Hypothalamus (tissue), 51 donors: ENCODE measurements at regions not wholly inside any gene's neighbourhood (a gene's known extent, or its start where the extent isn't known, plus 50 kb on each side); places are given as distances from the start of the nearest gene placed in this dataset.

Experiments used
- DNase-seq, 51 donors: peaks; one replicate each; lab custom pipeline; 2025; lab: John Stamatoyannopoulos, UW

GRCh38 chr11:15615398-15616096 lies 500.8 kb downstream of the INSC start:
- DNase-seq = peak in 7 of 51 donors; percentile 4 to 13 (median 9)

GRCh38 chr11:15616130-15617105 lies 501.7 kb downstream of the INSC start:
- DNase-seq = no peak

DNA sequence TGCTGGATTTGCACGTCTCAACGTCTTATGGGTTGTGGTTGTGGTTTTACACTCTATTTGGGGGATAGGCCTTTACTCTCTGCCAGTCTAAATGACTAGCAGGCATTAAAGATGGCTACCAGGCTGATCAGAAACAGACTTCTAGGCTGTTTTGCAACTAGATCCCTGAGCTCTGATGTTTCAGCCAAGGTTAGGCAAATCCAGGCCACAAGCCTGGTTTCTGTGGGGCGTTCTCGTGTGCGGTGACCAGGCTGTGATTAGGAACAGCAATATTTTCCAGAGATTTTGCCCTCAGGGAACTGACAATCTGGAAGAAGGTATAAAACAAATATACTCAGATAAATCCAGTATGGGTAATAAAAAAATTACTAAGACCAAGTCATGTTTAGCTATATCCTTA lies 502.4 kb downstream of the INSC start:
- no peak for DNase-seq

DNA sequence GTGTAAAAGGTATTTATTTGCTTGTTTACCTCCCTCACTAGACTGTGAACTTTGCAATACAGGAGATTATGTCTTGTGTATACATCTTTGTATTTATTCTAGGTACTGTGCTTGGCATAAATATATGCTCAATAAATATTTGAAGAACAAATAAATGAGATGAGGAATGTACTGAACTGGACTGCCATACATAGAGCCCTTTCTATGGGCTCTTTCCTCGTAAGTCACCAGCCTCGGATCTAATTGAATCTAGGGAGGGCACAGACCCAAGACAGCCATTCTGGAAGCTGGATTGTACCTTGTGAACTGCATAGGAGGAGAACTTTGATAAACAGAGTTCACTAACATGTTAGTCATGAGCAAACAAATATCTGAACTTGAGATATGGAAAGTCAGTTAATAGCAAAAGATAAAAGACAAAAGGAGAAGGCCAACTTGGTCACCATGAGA lies 503.9 kb downstream of the INSC start:
- DNase-seq = no peak

GRCh38 chr11:15621565-15621964 lies 506.8 kb downstream of the INSC start:
- no peak for DNase-seq

DNA sequence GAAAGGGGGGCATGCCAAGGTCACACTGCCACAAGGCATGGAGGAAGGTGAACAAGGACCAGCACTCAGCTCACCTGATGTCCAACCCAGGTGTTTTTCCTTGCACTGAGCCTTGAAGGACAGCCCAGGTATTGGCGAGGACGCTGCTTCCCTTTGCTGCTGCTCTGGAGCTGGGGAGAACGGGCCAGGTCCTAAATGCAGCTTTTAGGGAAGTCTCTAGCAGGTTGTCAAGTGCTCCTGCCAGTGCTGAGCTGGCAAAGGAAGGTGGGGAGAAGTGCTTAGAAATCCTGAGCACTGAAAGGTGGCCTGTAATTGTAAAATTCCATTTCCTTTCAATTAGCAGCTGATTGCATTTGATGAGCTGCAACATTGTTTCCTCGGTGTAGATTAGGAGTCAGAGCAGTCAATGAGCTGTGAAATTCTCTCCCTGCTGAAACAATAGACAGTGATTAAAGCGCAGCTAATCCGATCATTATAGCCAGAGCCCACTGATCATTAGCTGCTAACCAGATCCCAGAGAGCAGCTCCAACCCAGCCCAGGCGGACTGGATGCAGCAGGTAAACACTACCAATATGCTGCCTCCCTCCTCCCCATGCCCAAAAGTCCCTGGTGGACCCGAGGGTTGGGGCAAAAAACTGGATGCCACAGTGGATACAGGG lies 507.6 kb downstream of the INSC start:
- no peak for DNase-seq

DNA sequence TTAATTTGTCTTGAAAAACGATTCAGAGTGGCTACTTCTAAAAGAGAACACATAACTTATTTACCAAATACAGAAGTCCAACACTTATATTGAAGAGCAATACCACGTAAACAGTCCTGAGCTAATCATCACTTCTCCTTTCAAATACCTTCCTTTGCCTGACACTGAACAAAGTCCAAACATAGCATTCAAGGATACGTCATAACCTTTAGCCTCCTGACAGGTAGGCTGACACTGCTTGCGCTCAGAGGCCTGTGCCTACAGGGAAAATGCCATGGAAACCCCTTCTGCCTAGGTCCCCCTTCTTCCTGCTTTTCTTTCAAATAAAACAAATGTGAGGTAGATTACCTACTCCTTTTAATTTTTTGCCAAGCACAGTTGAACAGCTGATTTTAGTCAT lies 510.0 kb downstream of the INSC start:
- DNase-seq = no peak

GRCh38 chr11:15625691-15626090 lies 511.0 kb downstream of the INSC start:
- no peak for DNase-seq

GRCh38 chr11:15627560-15627959 lies 512.8 kb downstream of the INSC start:
- DNase-seq = no peak

GRCh38 chr11:15629690-15630321 lies 515.1 kb downstream of the INSC start:
- no peak for DNase-seq

GRCh38 chr11:15630896-15631295 lies 516.2 kb downstream of the INSC start:
- DNase-seq = no peak

DNA sequence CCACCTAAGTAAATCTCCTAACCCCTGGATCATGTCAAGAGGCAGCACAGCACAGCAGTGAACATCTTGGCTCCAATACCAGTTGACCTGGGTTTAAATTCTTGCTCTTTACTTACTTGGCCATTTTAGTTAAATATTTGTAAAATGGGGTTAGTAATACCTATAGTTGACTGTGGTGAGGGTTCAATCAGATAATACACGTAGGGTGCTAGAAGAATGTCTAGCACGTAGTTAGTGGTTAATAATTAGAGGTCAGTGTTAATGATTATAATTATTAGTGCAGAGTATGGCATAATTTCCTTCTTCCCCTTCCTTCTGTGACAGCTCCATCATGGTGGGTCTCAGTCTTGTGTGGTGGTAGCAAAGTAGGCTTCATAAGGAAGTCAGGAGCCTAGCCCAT lies 520.8 kb downstream of the INSC start:
- no peak for DNase-seq

GRCh38 chr11:15636521-15637089 lies 521.9 kb downstream of the INSC start:
- no peak for DNase-seq

DNA sequence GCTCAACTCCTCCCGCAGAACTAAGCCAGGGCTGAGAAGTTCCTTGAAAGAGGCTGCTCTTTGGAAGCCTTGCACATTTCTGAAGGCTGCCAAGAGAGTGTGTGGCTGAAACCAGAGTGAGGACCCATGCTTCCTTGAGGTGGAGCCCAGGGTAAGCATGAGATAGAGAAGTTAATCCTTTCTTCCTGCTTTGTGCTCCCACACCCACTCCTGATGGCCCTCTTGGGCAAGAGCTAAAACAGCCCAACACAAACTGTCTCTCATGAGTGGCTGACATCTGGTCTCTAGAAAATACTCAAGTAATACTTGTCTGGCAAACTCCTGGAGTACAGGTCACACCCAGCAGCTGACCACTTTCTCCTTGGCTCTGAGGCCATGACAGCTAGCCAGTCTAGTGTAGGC lies 523.7 kb downstream of the INSC start:
- DNase-seq = no peak

GRCh38 chr11:15640318-15640717 lies 525.6 kb downstream of the INSC start:
- DNase-seq = peak in 1 of 51 donors; percentile 4

DNA sequence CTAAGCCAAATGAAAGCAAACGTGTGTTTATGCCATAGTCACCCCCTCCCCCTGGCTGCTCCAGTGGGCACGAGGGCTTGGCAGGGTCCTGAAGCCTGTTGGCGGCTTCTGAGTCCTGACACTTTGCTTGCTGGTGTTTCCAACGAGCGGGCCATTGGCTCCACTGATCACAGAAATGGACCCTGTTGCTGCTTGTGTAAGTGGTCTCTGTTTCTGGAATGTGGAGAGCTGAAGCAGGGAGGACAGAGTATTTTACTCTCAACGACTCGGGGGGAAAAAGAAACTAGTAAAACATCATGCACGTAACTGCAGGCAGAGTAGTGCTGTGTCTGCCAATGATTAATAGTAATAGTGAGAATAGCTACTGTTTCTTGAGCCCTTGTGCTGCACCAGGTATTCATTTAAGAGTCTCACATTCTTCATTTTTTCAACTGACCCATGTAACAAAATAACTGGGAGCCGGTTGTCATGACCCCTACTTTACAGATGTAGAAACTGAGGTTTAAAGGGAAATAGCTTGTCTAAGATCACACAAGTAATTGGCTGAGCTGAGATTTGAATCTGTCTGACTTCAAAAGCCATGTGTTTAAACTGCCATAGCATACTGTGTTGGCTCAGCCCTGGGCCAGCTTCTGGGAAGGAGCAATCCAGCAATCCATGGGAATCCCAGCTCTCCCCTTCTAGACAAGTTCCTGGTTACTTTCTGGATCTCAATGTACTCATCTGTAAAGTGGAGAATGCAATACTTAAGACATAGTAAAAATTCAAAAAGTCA lies 526.7 kb downstream of the INSC start:
- DNase-seq = peak in 11 of 51 donors; percentile 5 to 26 (median 13)

DNA sequence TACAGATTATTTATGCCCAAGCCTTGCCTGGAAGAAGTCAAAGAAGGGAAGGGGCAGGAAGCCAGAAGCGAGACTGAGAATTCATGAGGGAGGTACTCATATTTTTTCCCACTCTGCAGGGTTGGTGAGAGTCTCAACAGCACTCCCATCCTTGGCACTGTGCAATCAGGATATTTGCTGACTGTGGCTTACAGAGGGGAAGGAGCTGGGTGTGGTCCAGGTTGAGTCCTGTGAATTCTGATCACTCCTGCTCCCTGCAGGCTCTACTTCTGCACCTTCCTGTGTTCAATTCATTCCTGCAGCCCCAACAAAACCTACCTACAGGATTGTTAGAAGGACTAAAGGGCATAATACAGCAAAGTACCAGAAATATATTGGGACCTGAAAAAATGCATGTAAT lies 530.5 kb downstream of the INSC start:
- no peak for DNase-seq

DNA sequence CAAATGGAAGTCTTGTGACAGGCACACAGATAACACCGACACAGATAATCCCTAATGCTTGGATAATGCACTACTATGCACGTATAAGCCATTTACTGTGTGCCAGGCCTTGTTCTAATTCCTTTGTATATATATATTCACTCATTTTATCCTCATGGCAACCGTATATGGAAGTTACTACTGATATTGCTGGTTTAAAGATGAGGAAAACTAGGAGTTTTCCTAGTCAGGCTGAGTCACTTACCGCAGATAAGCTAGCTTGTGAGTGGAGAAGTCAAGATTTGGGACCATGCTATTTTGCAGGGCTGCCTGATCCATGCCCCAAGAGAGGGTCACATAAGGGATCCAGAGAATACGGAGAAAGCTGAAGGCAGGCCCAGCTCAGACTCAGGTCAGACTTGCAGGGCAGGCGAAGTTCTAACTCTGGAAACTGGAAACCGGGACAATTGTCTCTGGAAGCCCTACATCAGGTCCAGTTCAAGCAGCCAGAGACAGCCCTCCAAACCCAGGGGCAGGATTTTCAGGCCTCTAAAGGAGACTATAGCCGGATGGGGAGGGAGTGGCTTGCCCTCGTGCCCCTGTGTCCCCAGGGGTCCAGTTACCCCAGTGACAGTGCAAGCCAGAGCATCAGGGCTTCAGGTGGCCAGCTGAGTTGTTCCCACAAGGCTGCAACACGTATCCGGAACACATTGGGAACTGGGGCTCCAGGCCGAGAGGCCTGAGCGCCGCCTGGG lies 534.8 kb downstream of the INSC start:
- no peak for DNase-seq
